K562 (cell line): ENCODE measurements at regions not wholly inside any gene's neighbourhood (a gene's known extent, or its start where the extent isn't known, plus 50 kb on each side); places are given as distances from the start of the nearest gene placed in this dataset.

Experiments used
- CBX5 ChIP-seq: IDR thresholded peaks from 2 replicates; pipeline ENCODE4 v1.6.1; 2014; ENCODE audit warnings: low read depth, borderline replicate concordance
- CHD4 ChIP-seq: fragments of 200-600 bp; sonication (generic); IDR thresholded peaks from 3 replicates; pipeline ENCODE4 v1.6.1; 2012; ENCODE audit warnings: low read depth, mild to moderate bottlenecking, mixed read lengths, low read length, inconsistent platforms; ENCODE audit not compliant: insufficient read depth, insufficient replicate concordance, poor library complexity, severe bottlenecking
- DPF2 ChIP-seq: fragments of 450-650 bp; IDR thresholded peaks from 2 replicates; pipeline ENCODE4 v1.6.1; 2016
- FOSL1 ChIP-seq: fragments of 200-800 bp; sonication (Bioruptor generic); conservative IDR thresholded peaks from 2 replicates; pipeline ENCODE4 v1.6.1; 2016; ENCODE audit warnings: missing genetic modification characterization, missing compliant biosample characterization
- FOXJ2 ChIP-seq: fragments of 200-800 bp; sonication (Bioruptor generic); IDR thresholded peaks from 2 replicates; pipeline ENCODE4 v1.6.1; 2016; ENCODE audit warnings: missing genetic modification characterization, missing compliant biosample characterization
- JUND ChIP-seq, 2 experiments: IDR thresholded peaks; 2 replicates in 1 of 2; 3 replicates in 1 of 2; pipeline ENCODE4 v1.6.1; 2011; ENCODE audit warnings: borderline replicate concordance in 2 of 2, low read depth in 2 of 2, low read length in 2 of 2, improper control_type of control experiment in 1 of 2, missing biosample characterization in 1 of 2, missing genetic modification characterization in 1 of 2, missing genetic modification reagents in 1 of 2
- KDM1A ChIP-seq, 2 experiments: fragments of 450-650 bp; IDR thresholded peaks; 2 replicates each; pipeline ENCODE4 v1.6.1; 2016; ENCODE audit warnings: mild to moderate bottlenecking in 2 of 2
- KDM2B ChIP-seq: fragments of 250-450 bp; sonication (Bioruptor Pico); IDR thresholded peaks from 2 replicates; pipeline ENCODE4 v1.8.0; 2021; ENCODE audit warnings: mild to moderate bottlenecking, moderate library complexity
- MAFG ChIP-seq: fragments of 450-650 bp; conservative IDR thresholded peaks from 2 replicates; pipeline ENCODE4 v1.6.1; 2016; ENCODE audit warnings: missing genetic modification characterization, missing compliant biosample characterization
- MBD1 ChIP-seq: fragments of 250-450 bp; sonication (Bioruptor Pico); IDR thresholded peaks from 2 replicates; pipeline ENCODE4 v1.8.0; 2022; ENCODE audit warnings: inconsistent platforms
- MTA2 ChIP-seq: fragments of 450-650 bp; IDR thresholded peaks from 2 replicates; pipeline ENCODE4 v1.6.1; 2016; ENCODE audit warnings: low read depth
- NCOA1 ChIP-seq: fragments of 450-650 bp; IDR thresholded peaks from 2 replicates; pipeline ENCODE4 v1.6.1; 2016; ENCODE audit warnings: low read depth
- PRDM10 ChIP-seq: fragments of 450-650 bp; IDR thresholded peaks from 2 replicates; pipeline ENCODE4 v1.6.1; 2018; ENCODE audit not compliant: partially characterized antibody
- PREB ChIP-seq: sonication (generic); formaldehyde crosslinking; IDR thresholded peaks from 2 replicates; pipeline ENCODE4 v1.8.1; 2023; ENCODE audit warnings: mild to moderate bottlenecking, missing genetic modification reagents
- RBM39 ChIP-seq: fragments of 200-400 bp; formaldehyde crosslinking; optimal IDR thresholded peaks from 2 replicates; pipeline ENCODE3; 2018; ENCODE audit warnings: low read depth, low read length
- RFX1 ChIP-seq: fragments of 450-650 bp; IDR thresholded peaks from 2 replicates; pipeline ENCODE4 v1.6.1; 2016; ENCODE audit warnings: mild to moderate bottlenecking, moderate library complexity
- RFX7 ChIP-seq: fragments of 250-450 bp; sonication (Bioruptor Pico); IDR thresholded peaks from 2 replicates; pipeline ENCODE4 v1.5.1; 2021; ENCODE audit warnings: mild to moderate bottlenecking
- SMARCA4 ChIP-seq: fragments of 450-650 bp; IDR thresholded peaks from 2 replicates; pipeline ENCODE4 v1.6.1; 2016
- TAL1 ChIP-seq: fragments of 450-650 bp; IDR thresholded peaks from 2 replicates; pipeline ENCODE4 v1.6.1; 2016; ENCODE audit warnings: mild to moderate bottlenecking
- TGIF2 ChIP-seq: sonication (generic); formaldehyde crosslinking; IDR thresholded peaks from 2 replicates; pipeline ENCODE4 v1.8.1; 2022; ENCODE audit warnings: mild to moderate bottlenecking, missing genetic modification reagents, moderate library complexity
- XRCC4 ChIP-seq: IDR thresholded peaks from one replicate; pipeline ENCODE4 v1.6.1; 2011; ENCODE audit not compliant: insufficient read depth, insufficient read length; ENCODE audit errors: extremely low read depth
- ZFP91 ChIP-seq: sonication (generic); formaldehyde crosslinking; IDR thresholded peaks from 2 replicates; pipeline ENCODE4 v1.8.0; 2022; ENCODE audit warnings: mild to moderate bottlenecking, missing genetic modification reagents

DNA sequence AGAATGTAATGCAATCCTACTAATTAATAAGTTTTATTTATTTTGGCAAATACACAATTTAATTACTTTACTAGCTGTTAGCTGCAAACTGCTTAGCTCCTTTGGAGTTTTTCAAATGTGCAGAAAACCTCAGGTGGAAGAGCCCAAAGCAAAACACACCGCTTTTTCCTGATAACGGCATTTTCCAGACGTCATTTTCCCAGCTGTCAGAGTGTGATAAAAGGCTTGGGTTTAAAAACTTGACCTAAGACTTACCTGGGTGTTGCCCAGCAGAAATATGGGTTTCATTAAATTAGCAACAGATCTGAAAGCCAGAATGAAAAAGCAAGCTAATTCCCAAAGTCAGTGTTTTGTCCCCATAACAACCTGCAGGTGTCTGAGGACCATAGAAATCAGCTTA lies 204.0 kb upstream of the HMCN1 start (continued):
- TF ChIP-seq MAFG (tag) (no peak), JUND (IDR thresholded peaks at IDR 0.05; ENCODE audit: borderline replicate concordance, low read depth, low read length) (peak; percentile 50), JUND (tag; IDR thresholded peaks at IDR 0.05; ENCODE audit: borderline replicate concordance, low read depth, low read length) (peak; percentile 51; the same call in 1 of the 3 replicates), KDM1A (IDR thresholded peaks at IDR 0.05) (peak; percentile 68 to 76; a peak in 2 of 4 replicates), SMARCA4 (peak; percentile 86), TGIF2 (CRISPR knock-in tag) (no peak), MBD1 (CRISPR knock-in tag) (no peak), XRCC4 (no peak), RFX7 (CRISPR knock-in tag) (no peak), TAL1 (peak; percentile 93), KDM2B (no peak), MTA2 (peak; percentile 83), PREB (no peak), RFX1 (peak; percentile 33), NCOA1 (peak; percentile 18; the same call in 1 of the 2 replicates), DPF2 (peak; percentile 89), RBM39 (no peak), CHD4 (no peak), CBX5 (no peak), FOXJ2 (0 out of 2 replicates have a peak, but pooled peaks have one; percentile 41), ZFP91 (no peak), FOSL1 (tag) (peak; percentile 20; the same call in 1 of the 2 replicates), PRDM10 (peak; percentile 54)
